ENCODE measurements at regions not wholly inside any gene's neighbourhood (a gene's known extent, or its start where the extent isn't known, plus 50 kb on each side); places are given as distances from the start of the nearest gene placed in this dataset.

- no peak for TF ChIP-seq CTCF (IDR thresholded peaks at IDR 0.05)
- no peak for TF ChIP-seq EP300 (IDR thresholded peaks at IDR 0.05)
Measured at GRCh38 chr7:98740643-98741042, 123.6 kb downstream of the NPTX2 start.
